SK-N-SH treated with all-trans-retinoic acid at 6 μM for 48 hours (cell line): ENCODE measurements at regions not wholly inside any gene's neighbourhood (a gene's known extent, or its start where the extent isn't known, plus 50 kb on each side); places are given as distances from the start of the nearest gene placed in this dataset.

Experiments used
- ATAC-seq: fragments of 200-7000 bp; cut with Tn5 transposase; 3 replicates; pipeline ENCODE4 v1.9.1; 2020; ENCODE audit warnings: mild to moderate bottlenecking, moderate library complexity
- ARNTL ChIP-seq: fragments of 450-650 bp; formaldehyde crosslinking; IDR thresholded peaks from 2 replicates; pipeline ENCODE4 v1.5.0; 2020; ENCODE audit warnings: low read depth, mild to moderate bottlenecking, moderate library complexity, borderline replicate concordance
- BACH2 ChIP-seq: fragments of 250-450 bp; sonication (Bioruptor Pico); IDR thresholded peaks from 2 replicates; pipeline ENCODE4 v1.9.0; 2021; ENCODE audit warnings: mild to moderate bottlenecking, borderline replicate concordance
- CSDC2 ChIP-seq: fragments of 250-450 bp; sonication (Bioruptor Pico); IDR thresholded peaks from 2 replicates; pipeline ENCODE4 v1.5.0; 2020; ENCODE audit warnings: mild to moderate bottlenecking, moderate library complexity
- GLIS3 ChIP-seq: fragments of 250-450 bp; sonication (Bioruptor Pico); IDR thresholded peaks from 2 replicates; pipeline ENCODE4 v1.5.0; 2020; ENCODE audit warnings: mild to moderate bottlenecking, moderate library complexity
- ISL1 ChIP-seq: fragments of 250-450 bp; sonication (Bioruptor Pico); IDR thresholded peaks from 2 replicates; pipeline ENCODE4 v2.1.2; 2022; ENCODE audit warnings: mild to moderate bottlenecking, moderate library complexity
- OSR1 ChIP-seq: fragments of 250-450 bp; sonication (Bioruptor Pico); IDR thresholded peaks from 2 replicates; pipeline ENCODE4 v1.8.0; 2022; ENCODE audit warnings: moderate library complexity, mild to moderate bottlenecking, inconsistent platforms
- PPARA ChIP-seq: fragments of 250-450 bp; sonication (Bioruptor Pico); IDR thresholded peaks from 2 replicates; pipeline ENCODE4 v1.5.0; 2020; ENCODE audit warnings: mild to moderate bottlenecking, borderline replicate concordance
- RARB ChIP-seq: fragments of 250-450 bp; sonication (Bioruptor Pico); IDR thresholded peaks from 2 replicates; pipeline ENCODE4 v1.8.0; 2021; ENCODE audit warnings: mild to moderate bottlenecking, moderate library complexity
- SNAI2 ChIP-seq: fragments of 250-450 bp; sonication (Bioruptor Pico); IDR thresholded peaks from 2 replicates; pipeline ENCODE4 v1.5.0; 2020; ENCODE audit warnings: mild to moderate bottlenecking, moderate library complexity
- TOX ChIP-seq: fragments of 250-450 bp; sonication (Bioruptor Pico); IDR thresholded peaks from 2 replicates; pipeline ENCODE4 v1.8.0; 2021; ENCODE audit warnings: mild to moderate bottlenecking, moderate library complexity, borderline replicate concordance
- ZC3H10 ChIP-seq: fragments of 250-450 bp; sonication (Bioruptor Pico); IDR thresholded peaks from 2 replicates; pipeline ENCODE4 v1.5.1; 2021; ENCODE audit warnings: mild to moderate bottlenecking, moderate library complexity
- ZFP30 ChIP-seq: fragments of 450-650 bp; formaldehyde crosslinking; IDR thresholded peaks from 2 replicates; pipeline ENCODE4 v1.5.0; 2022; ENCODE audit warnings: mild to moderate bottlenecking, moderate library complexity
- ZNF565 ChIP-seq: fragments of 450-650 bp; formaldehyde crosslinking; conservative IDR thresholded peaks from 2 replicates; pipeline ENCODE4 v1.5.0; 2020; ENCODE audit warnings: low read depth, mild to moderate bottlenecking, moderate library complexity
- ZNF70 ChIP-seq: fragments of 450-650 bp; formaldehyde crosslinking; IDR thresholded peaks from 2 replicates; pipeline ENCODE4 v1.5.0; 2020; ENCODE audit warnings: mild to moderate bottlenecking, moderate library complexity
- ZNF8 ChIP-seq: fragments of 450-650 bp; formaldehyde crosslinking; IDR thresholded peaks from 2 replicates; pipeline ENCODE4 v1.5.0; 2020; ENCODE audit warnings: mild to moderate bottlenecking, moderate library complexity
- TF ChIP-seq, protein P1 (sequence below): fragments of 250-450 bp; sonication (Bioruptor Pico); IDR thresholded peaks from 2 replicates; pipeline ENCODE4 v1.8.0; 2021; ENCODE audit warnings: low read depth, mild to moderate bottlenecking, moderate library complexity, borderline replicate concordance
- TF ChIP-seq, protein P2 (sequence below): fragments of 250-450 bp; sonication (Bioruptor Pico); IDR thresholded peaks from 2 replicates; pipeline ENCODE4 v1.5.1; 2020; ENCODE audit warnings: low read depth, mild to moderate bottlenecking, moderate library complexity
- TF ChIP-seq, protein P3 (sequence below): fragments of 250-450 bp; sonication (Bioruptor Pico); IDR thresholded peaks from 2 replicates; pipeline ENCODE4 v1.8.0; 2020; ENCODE audit warnings: mild to moderate bottlenecking, moderate library complexity, borderline replicate concordance
- TF ChIP-seq, protein P4 (sequence below): fragments of 250-450 bp; sonication (Bioruptor Pico); IDR thresholded peaks from 2 replicates; pipeline ENCODE4 v1.5.0; 2020; ENCODE audit warnings: mild to moderate bottlenecking, moderate library complexity
- TF ChIP-seq, protein P5 (sequence below): fragments of 250-450 bp; sonication (Bioruptor Pico); IDR thresholded peaks from 2 replicates; pipeline ENCODE4 v1.5.1; 2021; ENCODE audit warnings: mild to moderate bottlenecking, moderate library complexity

DNA sequence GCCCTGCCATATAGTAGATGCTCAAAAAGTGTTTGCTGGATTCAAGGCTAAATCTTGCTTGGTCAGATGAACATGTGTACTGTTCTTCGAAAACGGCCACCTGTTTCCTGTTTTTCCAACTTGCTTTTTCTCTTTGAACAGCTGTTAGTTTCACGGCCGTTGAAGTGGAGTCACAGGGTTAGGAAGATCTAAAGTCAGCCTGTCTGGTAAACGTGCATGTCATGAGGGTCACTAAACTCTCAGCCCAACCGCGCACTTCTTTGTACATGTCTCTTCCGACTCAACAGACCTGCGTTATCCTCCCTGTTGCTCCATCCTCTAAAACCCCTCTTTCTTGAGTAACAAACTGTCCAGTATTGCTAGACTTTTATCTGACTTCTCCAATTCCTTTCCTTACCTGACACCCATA, 93.2 kb upstream of the MAN1A1 start:
- TF ChIP-seq ZNF70 (no peak), BACH2 (CRISPR knock-in tag) (no peak), PPARA (CRISPR knock-in tag) (no peak), ZNF565 (CRISPR knock-in tag) (no peak), RARB (no peak), TOX (CRISPR knock-in tag) (no peak), OSR1 (no peak), ZNF8 (CRISPR knock-in tag) (no peak), ZFP30 (CRISPR knock-in tag) (no peak), SNAI2 (no peak), ISL1 (CRISPR knock-in tag) (no peak), CSDC2 (CRISPR knock-in tag) (no peak)
- TF ChIP-seq, protein P1, sequence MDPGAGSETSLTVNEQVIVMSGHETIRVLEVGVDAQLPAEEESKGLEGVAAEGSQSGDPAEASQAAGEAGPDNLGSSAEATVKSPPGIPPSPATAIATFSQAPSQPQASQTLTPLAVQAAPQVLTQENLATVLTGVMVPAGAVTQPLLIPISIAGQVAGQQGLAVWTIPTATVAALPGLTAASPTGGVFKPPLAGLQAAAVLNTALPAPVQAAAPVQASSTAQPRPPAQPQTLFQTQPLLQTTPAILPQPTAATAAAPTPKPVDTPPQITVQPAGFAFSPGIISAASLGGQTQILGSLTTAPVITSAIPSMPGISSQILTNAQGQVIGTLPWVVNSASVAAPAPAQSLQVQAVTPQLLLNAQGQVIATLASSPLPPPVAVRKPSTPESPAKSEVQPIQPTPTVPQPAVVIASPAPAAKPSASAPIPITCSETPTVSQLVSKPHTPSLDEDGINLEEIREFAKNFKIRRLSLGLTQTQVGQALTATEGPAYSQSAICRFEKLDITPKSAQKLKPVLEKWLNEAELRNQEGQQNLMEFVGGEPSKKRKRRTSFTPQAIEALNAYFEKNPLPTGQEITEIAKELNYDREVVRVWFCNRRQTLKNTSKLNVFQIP (CRISPR knock-in tag), result no peak
- TF ChIP-seq, protein P2, sequence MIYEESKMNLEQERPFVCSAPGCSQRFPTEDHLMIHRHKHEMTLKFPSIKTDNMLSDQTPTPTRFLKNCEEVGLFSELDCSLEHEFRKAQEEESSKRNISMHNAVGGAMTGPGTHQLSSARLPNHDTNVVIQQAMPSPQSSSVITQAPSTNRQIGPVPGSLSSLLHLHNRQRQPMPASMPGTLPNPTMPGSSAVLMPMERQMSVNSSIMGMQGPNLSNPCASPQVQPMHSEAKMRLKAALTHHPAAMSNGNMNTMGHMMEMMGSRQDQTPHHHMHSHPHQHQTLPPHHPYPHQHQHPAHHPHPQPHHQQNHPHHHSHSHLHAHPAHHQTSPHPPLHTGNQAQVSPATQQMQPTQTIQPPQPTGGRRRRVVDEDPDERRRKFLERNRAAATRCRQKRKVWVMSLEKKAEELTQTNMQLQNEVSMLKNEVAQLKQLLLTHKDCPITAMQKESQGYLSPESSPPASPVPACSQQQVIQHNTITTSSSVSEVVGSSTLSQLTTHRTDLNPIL, result no peak
- TF ChIP-seq, protein P3, sequence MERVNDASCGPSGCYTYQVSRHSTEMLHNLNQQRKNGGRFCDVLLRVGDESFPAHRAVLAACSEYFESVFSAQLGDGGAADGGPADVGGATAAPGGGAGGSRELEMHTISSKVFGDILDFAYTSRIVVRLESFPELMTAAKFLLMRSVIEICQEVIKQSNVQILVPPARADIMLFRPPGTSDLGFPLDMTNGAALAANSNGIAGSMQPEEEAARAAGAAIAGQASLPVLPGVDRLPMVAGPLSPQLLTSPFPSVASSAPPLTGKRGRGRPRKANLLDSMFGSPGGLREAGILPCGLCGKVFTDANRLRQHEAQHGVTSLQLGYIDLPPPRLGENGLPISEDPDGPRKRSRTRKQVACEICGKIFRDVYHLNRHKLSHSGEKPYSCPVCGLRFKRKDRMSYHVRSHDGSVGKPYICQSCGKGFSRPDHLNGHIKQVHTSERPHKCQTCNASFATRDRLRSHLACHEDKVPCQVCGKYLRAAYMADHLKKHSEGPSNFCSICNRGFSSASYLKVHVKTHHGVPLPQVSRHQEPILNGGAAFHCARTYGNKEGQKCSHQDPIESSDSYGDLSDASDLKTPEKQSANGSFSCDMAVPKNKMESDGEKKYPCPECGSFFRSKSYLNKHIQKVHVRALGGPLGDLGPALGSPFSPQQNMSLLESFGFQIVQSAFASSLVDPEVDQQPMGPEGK, result no peak
- no peak for ATAC-seq

DNA sequence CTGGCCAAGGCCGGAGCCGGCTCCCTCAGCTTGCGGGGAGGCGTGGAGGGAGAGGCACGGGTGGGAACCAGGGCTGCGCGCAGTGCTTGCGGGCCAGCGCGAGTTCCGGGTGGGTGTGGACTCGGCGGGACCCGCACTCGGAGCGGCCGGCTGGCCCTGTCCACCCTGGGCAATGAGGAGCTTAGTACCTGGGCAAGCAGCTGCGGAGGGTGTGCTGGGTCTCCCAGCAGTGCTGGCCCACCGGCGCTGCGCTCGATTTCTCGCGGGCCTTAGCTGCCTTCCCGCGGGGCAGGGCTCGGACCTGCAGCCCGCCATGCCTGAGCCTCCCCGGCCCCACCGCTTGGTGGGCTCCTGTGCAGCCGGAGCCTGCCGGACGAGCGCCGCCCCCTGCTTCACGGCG, 91.4 kb upstream of the MAN1A1 start:
- ATAC-seq, result no peak
- no peak for TF ChIP-seq ZNF8 (CRISPR knock-in tag)
- TF ChIP-seq, protein P4, sequence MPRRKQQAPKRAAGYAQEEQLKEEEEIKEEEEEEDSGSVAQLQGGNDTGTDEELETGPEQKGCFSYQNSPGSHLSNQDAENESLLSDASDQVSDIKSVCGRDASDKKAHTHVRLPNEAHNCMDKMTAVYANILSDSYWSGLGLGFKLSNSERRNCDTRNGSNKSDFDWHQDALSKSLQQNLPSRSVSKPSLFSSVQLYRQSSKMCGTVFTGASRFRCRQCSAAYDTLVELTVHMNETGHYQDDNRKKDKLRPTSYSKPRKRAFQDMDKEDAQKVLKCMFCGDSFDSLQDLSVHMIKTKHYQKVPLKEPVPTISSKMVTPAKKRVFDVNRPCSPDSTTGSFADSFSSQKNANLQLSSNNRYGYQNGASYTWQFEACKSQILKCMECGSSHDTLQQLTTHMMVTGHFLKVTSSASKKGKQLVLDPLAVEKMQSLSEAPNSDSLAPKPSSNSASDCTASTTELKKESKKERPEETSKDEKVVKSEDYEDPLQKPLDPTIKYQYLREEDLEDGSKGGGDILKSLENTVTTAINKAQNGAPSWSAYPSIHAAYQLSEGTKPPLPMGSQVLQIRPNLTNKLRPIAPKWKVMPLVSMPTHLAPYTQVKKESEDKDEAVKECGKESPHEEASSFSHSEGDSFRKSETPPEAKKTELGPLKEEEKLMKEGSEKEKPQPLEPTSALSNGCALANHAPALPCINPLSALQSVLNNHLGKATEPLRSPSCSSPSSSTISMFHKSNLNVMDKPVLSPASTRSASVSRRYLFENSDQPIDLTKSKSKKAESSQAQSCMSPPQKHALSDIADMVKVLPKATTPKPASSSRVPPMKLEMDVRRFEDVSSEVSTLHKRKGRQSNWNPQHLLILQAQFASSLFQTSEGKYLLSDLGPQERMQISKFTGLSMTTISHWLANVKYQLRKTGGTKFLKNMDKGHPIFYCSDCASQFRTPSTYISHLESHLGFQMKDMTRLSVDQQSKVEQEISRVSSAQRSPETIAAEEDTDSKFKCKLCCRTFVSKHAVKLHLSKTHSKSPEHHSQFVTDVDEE (CRISPR knock-in tag), result no peak
- TF ChIP-seq ZC3H10 (CRISPR knock-in tag), result no peak
- TF ChIP-seq, protein P3, result no peak
- no peak for TF ChIP-seq TOX (CRISPR knock-in tag)
- no peak for TF ChIP-seq ARNTL
- TF ChIP-seq BACH2 (CRISPR knock-in tag), result no peak
- no peak for TF ChIP-seq OSR1
- no peak for TF ChIP-seq GLIS3 (CRISPR knock-in tag)
- TF ChIP-seq, protein P1 (CRISPR knock-in tag), result no peak
- TF ChIP-seq PPARA (CRISPR knock-in tag), result no peak
- TF ChIP-seq ZNF70, result no peak
- no peak for TF ChIP-seq ZNF565 (CRISPR knock-in tag)
- TF ChIP-seq, protein P2, result no peak
- TF ChIP-seq, protein P5, sequence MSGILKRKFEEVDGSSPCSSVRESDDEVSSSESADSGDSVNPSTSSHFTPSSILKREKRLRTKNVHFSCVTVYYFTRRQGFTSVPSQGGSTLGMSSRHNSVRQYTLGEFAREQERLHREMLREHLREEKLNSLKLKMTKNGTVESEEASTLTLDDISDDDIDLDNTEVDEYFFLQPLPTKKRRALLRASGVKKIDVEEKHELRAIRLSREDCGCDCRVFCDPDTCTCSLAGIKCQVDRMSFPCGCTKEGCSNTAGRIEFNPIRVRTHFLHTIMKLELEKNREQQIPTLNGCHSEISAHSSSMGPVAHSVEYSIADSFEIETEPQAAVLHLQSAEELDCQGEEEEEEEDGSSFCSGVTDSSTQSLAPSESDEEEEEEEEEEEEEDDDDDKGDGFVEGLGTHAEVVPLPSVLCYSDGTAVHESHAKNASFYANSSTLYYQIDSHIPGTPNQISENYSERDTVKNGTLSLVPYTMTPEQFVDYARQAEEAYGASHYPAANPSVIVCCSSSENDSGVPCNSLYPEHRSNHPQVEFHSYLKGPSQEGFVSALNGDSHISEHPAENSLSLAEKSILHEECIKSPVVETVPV (CRISPR knock-in tag), result no peak
- no peak for TF ChIP-seq CSDC2 (CRISPR knock-in tag)
- TF ChIP-seq, all 23 proteins: peak for 0
